ENCODE measurements at regions not wholly inside any gene's neighbourhood (a gene's known extent, or its start where the extent isn't known, plus 50 kb on each side); places are given as distances from the start of the nearest gene placed in this dataset.

DNA sequence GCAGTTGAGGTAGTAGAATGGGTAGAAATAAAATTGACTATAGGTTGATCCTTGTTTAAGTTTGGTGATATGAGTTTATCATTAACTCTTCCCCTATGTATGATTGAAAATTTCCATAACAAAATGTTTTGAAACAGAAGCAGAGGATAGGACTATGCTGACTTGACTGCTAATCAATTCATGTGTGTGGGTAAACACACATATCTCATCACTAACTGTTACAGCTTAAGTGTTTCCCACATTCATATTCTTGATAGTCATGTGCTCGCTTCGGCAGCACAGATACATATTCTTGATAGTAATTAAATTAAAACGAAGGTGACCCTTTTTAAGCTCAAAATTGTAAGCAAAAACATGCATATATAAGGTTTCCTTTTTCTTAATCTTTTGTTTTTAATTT is 68.2 kb upstream of the SAMSN1 start:
- TF ChIP-seq POLR2AphosphoS5 (IDR thresholded peaks at IDR 0.05), result no peak
- TF ChIP-seq, protein P1, sequence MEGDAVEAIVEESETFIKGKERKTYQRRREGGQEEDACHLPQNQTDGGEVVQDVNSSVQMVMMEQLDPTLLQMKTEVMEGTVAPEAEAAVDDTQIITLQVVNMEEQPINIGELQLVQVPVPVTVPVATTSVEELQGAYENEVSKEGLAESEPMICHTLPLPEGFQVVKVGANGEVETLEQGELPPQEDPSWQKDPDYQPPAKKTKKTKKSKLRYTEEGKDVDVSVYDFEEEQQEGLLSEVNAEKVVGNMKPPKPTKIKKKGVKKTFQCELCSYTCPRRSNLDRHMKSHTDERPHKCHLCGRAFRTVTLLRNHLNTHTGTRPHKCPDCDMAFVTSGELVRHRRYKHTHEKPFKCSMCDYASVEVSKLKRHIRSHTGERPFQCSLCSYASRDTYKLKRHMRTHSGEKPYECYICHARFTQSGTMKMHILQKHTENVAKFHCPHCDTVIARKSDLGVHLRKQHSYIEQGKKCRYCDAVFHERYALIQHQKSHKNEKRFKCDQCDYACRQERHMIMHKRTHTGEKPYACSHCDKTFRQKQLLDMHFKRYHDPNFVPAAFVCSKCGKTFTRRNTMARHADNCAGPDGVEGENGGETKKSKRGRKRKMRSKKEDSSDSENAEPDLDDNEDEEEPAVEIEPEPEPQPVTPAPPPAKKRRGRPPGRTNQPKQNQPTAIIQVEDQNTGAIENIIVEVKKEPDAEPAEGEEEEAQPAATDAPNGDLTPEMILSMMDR (IDR thresholded peaks at IDR 0.05), result no peak
